ENCODE measurements at regions not wholly inside any gene's neighbourhood (a gene's known extent, or its start where the extent isn't known, plus 50 kb on each side); places are given as distances from the start of the nearest gene placed in this dataset.
"Not testable (repeated sequence)": the region's sequence is repeated elsewhere in the genome, so short reads cannot be mapped to it uniquely, and the experiment has no call there.

- Histone ChIP-seq H3K27ac (no peak overlapping the region), H3K9me3 (peaks cover 4% of the 10 kb centered on the region), H3K4me3 (no peak overlapping the region), H3K27me3 (no peaks in the 10 kb centered on the region), H3K4me1 (no peaks in the 10 kb centered on the region), H3K36me3 (no peaks in the 10 kb centered on the region)
- ATAC-seq (no peak), DNase-seq (no peak)
- TF ChIP-seq, protein P1, sequence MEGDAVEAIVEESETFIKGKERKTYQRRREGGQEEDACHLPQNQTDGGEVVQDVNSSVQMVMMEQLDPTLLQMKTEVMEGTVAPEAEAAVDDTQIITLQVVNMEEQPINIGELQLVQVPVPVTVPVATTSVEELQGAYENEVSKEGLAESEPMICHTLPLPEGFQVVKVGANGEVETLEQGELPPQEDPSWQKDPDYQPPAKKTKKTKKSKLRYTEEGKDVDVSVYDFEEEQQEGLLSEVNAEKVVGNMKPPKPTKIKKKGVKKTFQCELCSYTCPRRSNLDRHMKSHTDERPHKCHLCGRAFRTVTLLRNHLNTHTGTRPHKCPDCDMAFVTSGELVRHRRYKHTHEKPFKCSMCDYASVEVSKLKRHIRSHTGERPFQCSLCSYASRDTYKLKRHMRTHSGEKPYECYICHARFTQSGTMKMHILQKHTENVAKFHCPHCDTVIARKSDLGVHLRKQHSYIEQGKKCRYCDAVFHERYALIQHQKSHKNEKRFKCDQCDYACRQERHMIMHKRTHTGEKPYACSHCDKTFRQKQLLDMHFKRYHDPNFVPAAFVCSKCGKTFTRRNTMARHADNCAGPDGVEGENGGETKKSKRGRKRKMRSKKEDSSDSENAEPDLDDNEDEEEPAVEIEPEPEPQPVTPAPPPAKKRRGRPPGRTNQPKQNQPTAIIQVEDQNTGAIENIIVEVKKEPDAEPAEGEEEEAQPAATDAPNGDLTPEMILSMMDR (IDR thresholded peaks at IDR 0.05): no peak
- intact Hi-C loops (cut with DNase I): no loop called here
Observed at GRCh38 chr21:19475525-19475924, 1071.9 kb upstream of the TMPRSS15 start.

GRCh38 chr21:19489930-19490329 is 1086.3 kb upstream of the TMPRSS15 start:
- intact Hi-C loops (cut with DNase I): no loop called here
- Histone ChIP-seq H3K9me3 (no peaks in the 10 kb centered on the region), H3K27me3 (no peaks in the 10 kb centered on the region), H3K4me3 (no peak overlapping the region), H3K4me1 (no peaks in the 10 kb centered on the region), H3K27ac (no peak overlapping the region), H3K36me3 (no peaks in the 10 kb centered on the region)
- TF ChIP-seq, protein P1 (IDR thresholded peaks at IDR 0.05): no peak
- DNase-seq (no peak), ATAC-seq (no peak)

DNA sequence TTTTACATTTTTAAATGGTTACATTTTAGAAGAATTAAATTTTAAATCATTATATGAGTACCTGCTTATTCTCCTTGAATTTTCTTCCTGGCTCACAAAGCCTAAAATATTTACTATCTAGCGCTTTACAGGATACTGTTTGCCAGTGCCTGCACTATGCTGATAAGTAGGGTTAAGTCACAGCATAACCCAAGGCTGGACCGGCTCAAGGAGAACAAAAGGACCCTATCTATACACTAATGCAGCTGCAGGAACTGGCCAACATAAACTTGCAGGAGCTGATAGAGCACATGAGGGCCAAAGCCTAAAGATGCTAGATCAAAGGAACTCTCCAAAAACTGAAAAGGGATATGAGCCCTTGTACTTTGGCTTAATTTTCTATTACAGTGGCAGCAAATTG is 1086.9 kb upstream of the TMPRSS15 start:
- Histone ChIP-seq H3K27me3 (no peaks in the 10 kb centered on the region), H3K36me3 (no peaks in the 10 kb centered on the region), H3K9me3 (no peaks in the 10 kb centered on the region), H3K4me1 (no peaks in the 10 kb centered on the region), H3K4me3 (no peak overlapping the region), H3K27ac (no peak overlapping the region)
- no peak for DNase-seq
- ATAC-seq: no peak
- intact Hi-C loops (cut with DNase I): no loop called here
- TF ChIP-seq, protein P1 (IDR thresholded peaks at IDR 0.05): no peak

GRCh38 chr21:19493437-19494241 is 1090.1 kb upstream of the TMPRSS15 start:
- H3K36me3 ChIP-seq; H3K27me3 ChIP-seq; ATAC-seq; H3K9me3 ChIP-seq; H3K27ac ChIP-seq; intact Hi-C loops (cut with DNase I); H3K4me1 ChIP-seq; H3K4me3 ChIP-seq: not testable (repeated sequence)
- DNase-seq: peak; percentile 50

- ATAC-seq (no peak), DNase-seq (no peak)
- H3K36me3 ChIP-seq: no peaks in the 10 kb centered on the region
- no peak overlapping the region for H3K4me3 ChIP-seq
- no peaks in the 10 kb centered on the region for H3K4me1 ChIP-seq
- no peaks in the 10 kb centered on the region for H3K27me3 ChIP-seq
- H3K9me3 ChIP-seq: no peaks in the 10 kb centered on the region
- intact Hi-C loops (cut with DNase I): no loop called here
- no peak overlapping the region for H3K27ac ChIP-seq
- TF ChIP-seq, protein P1 (IDR thresholded peaks at IDR 0.05): no peak
Observed at GRCh38 chr21:19501115-19501514, 1097.5 kb upstream of the TMPRSS15 start.

GRCh38 chr21:19507682-19508260 is 1104.2 kb upstream of the TMPRSS15 start:
- no peak overlapping the region for H3K27ac ChIP-seq
- no peaks in the 10 kb centered on the region for H3K9me3 ChIP-seq
- H3K27me3 ChIP-seq: no peaks in the 10 kb centered on the region
- DNase-seq: no peak
- no peak overlapping the region for H3K4me3 ChIP-seq
- H3K4me1 ChIP-seq: no peaks in the 10 kb centered on the region
- TF ChIP-seq, protein P1 (IDR thresholded peaks at IDR 0.05): peak; percentile 20
- H3K36me3 ChIP-seq: no peaks in the 10 kb centered on the region
- ATAC-seq: no peak
- intact Hi-C loops (cut with DNase I): no loop called here
